PC-3 (cell line): ENCODE measurements at regions not wholly inside any gene's neighbourhood (a gene's known extent, or its start where the extent isn't known, plus 50 kb on each side); places are given as distances from the start of the nearest gene placed in this dataset.

Source experiments
- ATAC-seq: fragments of 200-7000 bp; cut with Tn5 transposase; 2 replicates; pipeline ENCODE4 v1.9.1; 2020; ENCODE audit warnings: mild to moderate bottlenecking, moderate library complexity
- BruUV-seq: library from RNA; stranded (reverse); fragments of 400-500 nt; replicated peaks from 2 replicates; lab custom pipeline; 2021; lab: Mats Ljungman, UMichigan
- CTCF ChIA-PET: fragments of 300-600 bp; sonication (Branson Sonifier 250); formaldehyde crosslinking; loops from one replicate; lab custom pipeline; 2022; ENCODE audit warnings: antibody characterized with exemption; lab: Charles Lee
- POLR2A ChIA-PET: fragments of 300-600 bp; sonication (Branson Sonifier 250); formaldehyde crosslinking; loops from one replicate; lab custom pipeline; 2022; ENCODE audit warnings: antibody characterized with exemption; ENCODE audit not compliant: unreplicated experiment; lab: Charles Lee
- DNase-seq: peaks from one replicate; pipeline ENCODE4 v3.0.0-alpha.2; 2015
- H2AFZ ChIP-seq: fragments of 300-600 bp; sonication (generic); 2 replicates; pipeline ENCODE4 v1.6.0; 2016; ENCODE audit warnings: antibody characterized with exemption, low read length
- H3F3A ChIP-seq: fragments of 300-600 bp; sonication (generic); one replicate; pipeline ENCODE4 v1.6.0; 2017; ENCODE audit warnings: antibody characterized with exemption, low read length, control low read depth, mild to moderate bottlenecking; ENCODE audit not compliant: unreplicated experiment
- H3K27ac ChIP-seq: fragments of 300-600 bp; sonication (generic); 2 replicates; pipeline ENCODE4 v1.5.1; 2016; ENCODE audit warnings: mild to moderate bottlenecking, low read length
- H3K27me3 ChIP-seq: fragments of 300-600 bp; sonication (generic); 2 replicates; pipeline ENCODE4 v1.6.1; 2016; ENCODE audit warnings: low read length, mixed read lengths
- H3K36me3 ChIP-seq: fragments of 300-600 bp; sonication (generic); 2 replicates; pipeline ENCODE4 v1.6.1; 2016; ENCODE audit warnings: low read depth, mixed run types, low read length, mixed read lengths
- H3K4me1 ChIP-seq: fragments of 300-600 bp; sonication (generic); 2 replicates; pipeline ENCODE4 v1.5.1; 2016; ENCODE audit warnings: low read length; ENCODE audit not compliant: insufficient read depth
- H3K4me2 ChIP-seq: fragments of 300-600 bp; sonication (generic); 2 replicates; pipeline ENCODE4 v1.6.0; 2016; ENCODE audit warnings: low read length
- H3K4me3 ChIP-seq: fragments of 300-600 bp; sonication (generic); 2 replicates; pipeline ENCODE4 v1.5.1; 2016; ENCODE audit warnings: mild to moderate bottlenecking, low read length, mixed read lengths
- H3K79me2 ChIP-seq: fragments of 300-600 bp; sonication (generic); 2 replicates; pipeline ENCODE4 v1.6.1; 2017; ENCODE audit warnings: low read length, mixed read lengths
- H3K9ac ChIP-seq: fragments of 300-600 bp; sonication (generic); 2 replicates; pipeline ENCODE4 v1.6.0; 2016; ENCODE audit warnings: mild to moderate bottlenecking, low read length
- H3K9me2 ChIP-seq: fragments of 300-600 bp; sonication (generic); replicated peaks from 2 replicates; pipeline ENCODE4 v1.6.1; 2016; ENCODE audit warnings: mixed run types, low read length, mixed read lengths
- H3K9me3 ChIP-seq: fragments of 300-600 bp; sonication (generic); 2 replicates; pipeline ENCODE4 v1.6.1; 2016; ENCODE audit warnings: low read length, mixed read lengths
- H4K20me1 ChIP-seq: fragments of 300-600 bp; sonication (generic); 2 replicates; pipeline ENCODE4 v1.6.1; 2016; ENCODE audit warnings: low read length, mixed read lengths
- CTCF ChIP-seq: fragments of 300-600 bp; sonication (generic); conservative IDR thresholded peaks from 2 replicates; pipeline ENCODE4 v1.5.1; 2017; ENCODE audit warnings: antibody characterized with exemption, low read depth, mild to moderate bottlenecking, low read length
- EZH2 ChIP-seq: fragments of 300-600 bp; sonication (generic); IDR thresholded peaks from one replicate; pipeline ENCODE4 v1.6.1; 2017; ENCODE audit warnings: antibody characterized with exemption, mild to moderate bottlenecking, low read length; ENCODE audit not compliant: unreplicated experiment
- EZH2phosphoT487 ChIP-seq: fragments of 300-600 bp; sonication (generic); IDR thresholded peaks from 2 replicates; pipeline ENCODE4 v1.6.1; 2018; ENCODE audit warnings: mild to moderate bottlenecking, antibody characterized with exemption, low read length, borderline replicate concordance
- intact Hi-C: fragments of 100-400 bp; cut with micrococcal nuclease; formaldehyde crosslinking; loops from 2 replicates; pipeline ENCODE4 v1.9.0; 2023

GRCh38 chr5:98158440-98158839 is 615.0 kb upstream of the RGMB start:
- ChIA-PET CTCF (no interaction called here), POLR2A (no interaction called here)
- Histone ChIP-seq H3K4me2 (no peak overlapping the region), H3K4me3 (no peak overlapping the region), H2AFZ (no peak overlapping the region), H4K20me1 (no peaks in the 10 kb centered on the region), H3K79me2 (no peaks in the 10 kb centered on the region), H3K27me3 (no peaks in the 10 kb centered on the region), H3K9ac (no peak overlapping the region), H3K9me3 (no peaks in the 10 kb centered on the region), H3K36me3 (no peaks in the 10 kb centered on the region), H3K9me2 (no peaks in the 10 kb centered on the region), H3K27ac (no peak overlapping the region), H3K4me1 (no peaks in the 10 kb centered on the region), H3F3A (no peaks in the 10 kb centered on the region)
- no peak for DNase-seq
- no TSS peak for BruUV-seq
- intact Hi-C loops = no loop called here
- no peak for ATAC-seq
- TF ChIP-seq CTCF = no peak

DNA sequence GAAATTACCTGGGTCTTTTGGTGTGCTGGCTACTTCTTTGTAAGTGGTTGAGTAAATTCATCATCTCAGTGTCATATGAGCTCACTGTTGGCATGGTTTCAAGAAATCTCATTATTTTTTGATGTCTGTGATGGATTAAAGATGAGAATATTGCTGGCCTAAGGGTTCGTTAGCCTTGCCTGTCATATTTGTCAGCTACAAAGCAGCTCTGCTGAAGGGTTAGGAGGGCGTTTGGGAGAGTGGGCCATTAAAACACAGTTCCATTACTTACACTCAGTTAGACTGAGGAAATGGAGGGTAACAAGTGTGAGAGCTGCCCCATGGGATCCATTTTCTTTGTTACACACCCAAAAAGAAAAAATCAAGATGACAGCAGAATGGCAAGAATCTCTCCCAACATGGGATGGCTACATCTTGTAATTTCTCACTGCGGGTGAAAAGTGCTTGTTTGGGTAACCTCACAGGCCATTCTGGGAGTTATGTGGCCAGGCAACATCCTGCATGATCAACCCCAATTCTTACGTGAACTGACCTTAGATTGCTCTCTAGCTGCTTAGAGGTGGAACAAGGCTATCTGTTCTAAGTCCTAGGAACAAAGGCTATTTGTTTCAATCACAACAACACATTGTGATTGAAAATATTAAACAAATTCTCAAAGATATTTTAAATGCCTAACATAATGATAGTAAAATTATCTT is 609.5 kb upstream of the RGMB start:
- Histone ChIP-seq H3K4me3 (no peak overlapping the region), H3K27me3 (no peaks in the 10 kb centered on the region), H3K9ac (no peak overlapping the region), H3K36me3 (no peaks in the 10 kb centered on the region), H3K79me2 (no peaks in the 10 kb centered on the region), H2AFZ (no peak overlapping the region), H3K27ac (no peak overlapping the region), H3K4me2 (no peak overlapping the region), H3K4me1 (no peaks in the 10 kb centered on the region), H3F3A (no peaks in the 10 kb centered on the region), H4K20me1 (no peaks in the 10 kb centered on the region), H3K9me3 (no peaks in the 10 kb centered on the region), H3K9me2 (no peaks in the 10 kb centered on the region)
- intact Hi-C loops = no loop called here
- ChIA-PET CTCF (no interaction called here), POLR2A (interaction anchor here (0.5 kb wide), 1 partner anchor 67 kb away, joined by 3 read pairs; no protein-coding TSS in a partner anchor)
- DNase-seq (no peak), ATAC-seq (no peak)
- TF ChIP-seq EZH2phosphoT487 (no peak), CTCF (no peak), EZH2 (no peak)
- no TSS peak for BruUV-seq

- no peaks in the 10 kb centered on the region for H3K9me2 ChIP-seq
- POLR2A ChIA-PET = no interaction called here
- no peaks in the 10 kb centered on the region for H4K20me1 ChIP-seq
- no peak overlapping the region for H2AFZ ChIP-seq
- H3K9me3 ChIP-seq = no peaks in the 10 kb centered on the region
- H3K36me3 ChIP-seq = no peaks in the 10 kb centered on the region
- no peak overlapping the region for H3K9ac ChIP-seq
- no TSS peak for BruUV-seq
- H3K4me2 ChIP-seq = no peak overlapping the region
- CTCF ChIA-PET = no interaction called here
- H3K27ac ChIP-seq = no peak overlapping the region
- H3F3A ChIP-seq = no peaks in the 10 kb centered on the region
- TF ChIP-seq EZH2 (no peak), CTCF (no peak), EZH2phosphoT487 (no peak)
- H3K4me1 ChIP-seq = peaks cover 9% of the 10 kb centered on the region; the same call in 1 of the 2 replicates
- ATAC-seq (no peak), DNase-seq (peak; percentile 29)
- no peak overlapping the region for H3K4me3 ChIP-seq
- no peaks in the 10 kb centered on the region for H3K27me3 ChIP-seq
- intact Hi-C loops = no loop called here
- no peaks in the 10 kb centered on the region for H3K79me2 ChIP-seq
Observed at GRCh38 chr5:98168871-98169270, 604.6 kb upstream of the RGMB start.
